HCT116 (cell line): ENCODE measurements at regions not wholly inside any gene's neighbourhood (a gene's known extent, or its start where the extent isn't known, plus 50 kb on each side); places are given as distances from the start of the nearest gene placed in this dataset.

Experiments used
- ATAC-seq: fragments of 200-7000 bp; cut with Tn5 transposase; 2 replicates; pipeline ENCODE4 v1.9.1; 2020; ENCODE audit warnings: mild to moderate bottlenecking, moderate library complexity
- BruUV-seq: library from RNA; stranded (reverse); fragments of 400-500 nt; replicated peaks from 2 replicates; lab custom pipeline; 2021; lab: Mats Ljungman, UMichigan
- CTCF ChIA-PET: fragments of 300-600 bp; sonication (Branson Sonifier 250); formaldehyde crosslinking; loops from one replicate; lab custom pipeline; 2021; ENCODE audit warnings: antibody characterized with exemption; lab: Charles Lee
- POLR2A ChIA-PET: fragments of 300-600, 350-600 bp; sonication (Branson Sonifier 250); formaldehyde crosslinking; loops from one replicate; lab custom pipeline; 2021; ENCODE audit warnings: antibody characterized with exemption; lab: Charles Lee
- RAD21 ChIA-PET, 2 experiments: fragments of 300-600 bp; sonication (Branson Sonifier 250); formaldehyde crosslinking; loops; one replicate each; lab custom pipeline; 2023; ENCODE audit warnings: low total read pairs in 2 of 2; ENCODE audit not compliant: uncharacterized antibody in 2 of 2, unreplicated experiment in 2 of 2, low non-redundant PET in 1 of 2; lab: Charles Lee
- DNase-seq: peaks from one replicate; pipeline ENCODE4 v3.0.0-alpha.2; 2010; ENCODE audit warnings: low read depth, low spot score
- H2AFZ ChIP-seq: fragments of 200-600 bp; shearing (Covaris generic), sonication (generic); 2 replicates; pipeline ENCODE4 v1.6.1; 2017; ENCODE audit warnings: low read depth, mixed run types, mixed read lengths, antibody characterized with exemption, low read length; ENCODE audit not compliant: poor library complexity, severe bottlenecking
- H3K27ac ChIP-seq: 2 replicates; pipeline ENCODE4 v1.5.1; 2012; ENCODE audit warnings: low read depth, low read length
- H3K27me3 ChIP-seq: fragments of 200-600 bp; sonication (generic); 2 replicates; pipeline ENCODE4 v1.6.1; 2016; ENCODE audit warnings: mixed run types, low read length, mixed read lengths; ENCODE audit not compliant: insufficient read depth
- H3K36me3 ChIP-seq, 2 experiments: fragments of 200-500 bp in 1 of 2; fragments of 200-600 bp in 1 of 2; sonication (Bioruptor generic) in 1 of 2; sonication (generic) in 1 of 2; 2 replicates each; pipeline versions ENCODE4 v1.5.1 to v1.6.1; 2014 to 2016; ENCODE audit warnings: low read length in 2 of 2, inconsistent platforms in 1 of 2, mixed read lengths in 1 of 2, mixed run types in 1 of 2; ENCODE audit not compliant: insufficient read depth in 2 of 2, control insufficient read depth in 1 of 2
- H3K4me1 ChIP-seq, 2 experiments: fragments of 200-600 bp in 1 of 2; sonication (generic) in 1 of 2; 2 replicates each; pipeline versions ENCODE4 v1.5.1 to v1.6.1; 2012 to 2017; ENCODE audit warnings: low read length in 2 of 2, inconsistent platforms in 1 of 2, mild to moderate bottlenecking in 1 of 2, mixed read lengths in 1 of 2, mixed run types in 1 of 2, moderate library complexity in 1 of 2; ENCODE audit not compliant: insufficient read depth in 2 of 2, control insufficient read depth in 1 of 2
- H3K4me2 ChIP-seq: fragments of 200-600 bp; sonication (generic); 2 replicates; pipeline ENCODE4 v1.6.1; 2017; ENCODE audit warnings: mixed run types, low read length, mixed read lengths
- H3K4me3 ChIP-seq, 2 experiments: fragments of 200-600 bp in 1 of 2; sonication (generic) in 1 of 2; replicated peaks in 1 of 2; 2 replicates each; pipeline ENCODE4 v1.5.1; 2011 to 2016; ENCODE audit warnings: low read length in 2 of 2, control low read depth in 1 of 2, low read depth in 1 of 2, mild to moderate bottlenecking in 1 of 2, mixed read lengths in 1 of 2, mixed run types in 1 of 2
- H3K79me2 ChIP-seq: fragments of 200-600 bp; sonication (generic); 2 replicates; pipeline ENCODE4 v1.6.1; 2017; ENCODE audit warnings: mild to moderate bottlenecking, mixed run types, low read length, moderate library complexity, mixed read lengths; ENCODE audit not compliant: insufficient read depth
- H3K9ac ChIP-seq: fragments of 200-600 bp; sonication (generic); 2 replicates; pipeline ENCODE4 v1.6.1; 2016; ENCODE audit warnings: low read length, mixed read lengths
- H3K9me2 ChIP-seq: fragments of 200-600 bp; sonication (generic), shearing (Covaris generic); 2 replicates; pipeline ENCODE4 v1.6.1; 2017; ENCODE audit warnings: mixed run types, mild to moderate bottlenecking, moderate library complexity; ENCODE audit not compliant: insufficient read depth
- H3K9me3 ChIP-seq, 2 experiments: fragments of 200-500 bp in 1 of 2; fragments of 200-600 bp in 1 of 2; sonication (Bioruptor generic) in 1 of 2; sonication (generic) in 1 of 2; 2 replicates each; pipeline ENCODE4 v1.6.1; 2014 to 2017; ENCODE audit warnings: low read length in 2 of 2, mixed read lengths in 2 of 2, inconsistent platforms in 1 of 2, low read depth in 1 of 2, mild to moderate bottlenecking in 1 of 2, mixed run types in 1 of 2, moderate library complexity in 1 of 2; ENCODE audit not compliant: control insufficient read depth in 1 of 2, insufficient read depth in 1 of 2
- H4K20me1 ChIP-seq: fragments of 200-600 bp; sonication (generic), shearing (Covaris generic); 2 replicates; pipeline ENCODE4 v1.6.1; 2017; ENCODE audit warnings: mixed run types, mild to moderate bottlenecking, moderate library complexity; ENCODE audit not compliant: insufficient read depth
- CEBPB ChIP-seq: IDR thresholded peaks from 2 replicates; pipeline ENCODE4 v1.6.1; 2012; ENCODE audit warnings: low read depth
- ELF1 ChIP-seq: IDR thresholded peaks from 2 replicates; pipeline ENCODE4 v1.6.1; 2012; ENCODE audit warnings: low read depth, borderline replicate concordance
- EZH2 ChIP-seq: fragments of 200-600 bp; sonication (generic); IDR thresholded peaks from 2 replicates; pipeline ENCODE4 v1.6.1; 2017; ENCODE audit warnings: antibody characterized with exemption, mixed run types
- EZH2phosphoT487 ChIP-seq: fragments of 200-600 bp; IDR thresholded peaks from 2 replicates; pipeline ENCODE4 v1.6.1; 2018; ENCODE audit warnings: antibody characterized with exemption, borderline replicate concordance
- JUND ChIP-seq: IDR thresholded peaks from 2 replicates; pipeline ENCODE4 v1.6.1; 2012
- RAD21 ChIP-seq: IDR thresholded peaks from 2 replicates; pipeline ENCODE4 v1.6.1; 2012; ENCODE audit warnings: low read depth, mild to moderate bottlenecking
- SP1 ChIP-seq: IDR thresholded peaks from 2 replicates; pipeline ENCODE4 v1.6.1; 2012; ENCODE audit warnings: low read depth
- SRF ChIP-seq: IDR thresholded peaks from 2 replicates; pipeline ENCODE4 v1.6.1; 2012; ENCODE audit warnings: low read depth
- ZFX ChIP-seq: fragments of 450-650 bp; IDR thresholded peaks from 2 replicates; pipeline ENCODE4 v1.6.1; 2017
- intact Hi-C: fragments of 100-400 bp; cut with micrococcal nuclease; formaldehyde crosslinking; loops from 2 replicates; pipeline ENCODE4 v1.10.0; 2022
- TF ChIP-seq, protein P1 (sequence below): IDR thresholded peaks from 2 replicates; pipeline ENCODE4 v1.6.1; 2012
- TF ChIP-seq, protein P2 (sequence below): IDR thresholded peaks from 2 replicates; pipeline ENCODE4 v1.6.1; 2012
- TF ChIP-seq, protein P3 (sequence below): IDR thresholded peaks from 2 replicates; pipeline ENCODE4 v1.6.1; 2011; ENCODE audit warnings: mild to moderate bottlenecking, low read length, moderate library complexity; ENCODE audit not compliant: insufficient replicate concordance; ENCODE audit errors: extremely low read depth
- TF ChIP-seq, protein P4 (sequence below), 3 experiments: fragments of 200-600 bp in 1 of 3; sonication (generic) in 1 of 3; IDR thresholded peaks in 2 of 3; conservative IDR thresholded peaks in 1 of 3; 2 replicates each; pipeline ENCODE4 v1.5.1; 2012 to 2017; ENCODE audit warnings: low read depth in 2 of 3, low read length in 2 of 3, antibody characterized with exemption in 1 of 3, borderline replicate concordance in 1 of 3, control low read depth in 1 of 3, mild to moderate bottlenecking in 1 of 3, mixed read lengths in 1 of 3, mixed run types in 1 of 3, moderate library complexity in 1 of 3; ENCODE audit not compliant: insufficient read depth in 1 of 3
- TF ChIP-seq, protein P5 (sequence below): IDR thresholded peaks from 2 replicates; pipeline ENCODE4 v1.6.1; 2012; ENCODE audit warnings: low read depth

DNA sequence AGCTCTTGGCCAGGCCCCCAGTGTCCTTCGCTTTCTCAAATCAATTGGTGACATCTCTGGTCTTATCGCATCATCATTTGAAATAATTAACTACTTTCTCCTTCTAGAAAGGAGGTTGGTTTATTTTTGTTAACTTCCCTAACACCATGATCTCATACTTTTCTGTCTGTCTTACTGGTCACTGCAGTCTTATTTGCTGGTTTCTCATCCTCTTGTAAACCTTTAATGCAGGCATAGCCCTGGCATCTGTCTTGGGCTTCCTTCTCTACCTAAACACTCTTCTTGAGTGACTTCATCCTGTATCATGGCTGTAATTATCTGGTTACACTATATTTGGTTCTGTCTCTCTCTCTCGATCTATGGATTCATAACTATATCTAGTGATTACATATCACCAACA is 152.8 kb downstream of the CYSLTR2 start:
- H3K79me2 ChIP-seq = no peaks in the 10 kb centered on the region
- ATAC-seq = no peak
- H3K27me3 ChIP-seq = no peaks in the 10 kb centered on the region
- H3K9me2 ChIP-seq = no peaks in the 10 kb centered on the region
- no peak overlapping the region for H3K27ac ChIP-seq
- intact Hi-C loops = no loop called here
- no peak overlapping the region for H3K4me3 ChIP-seq
- H3K36me3 ChIP-seq = no peaks in the 10 kb centered on the region
- H3K4me1 ChIP-seq = no peaks in the 10 kb centered on the region
- H3K9ac ChIP-seq = no peak overlapping the region
- RAD21 ChIA-PET = no interaction called here
- no peak overlapping the region for H2AFZ ChIP-seq
- POLR2A ChIA-PET = no interaction called here
- no peak overlapping the region for H3K4me2 ChIP-seq
- TF ChIP-seq, protein P1, sequence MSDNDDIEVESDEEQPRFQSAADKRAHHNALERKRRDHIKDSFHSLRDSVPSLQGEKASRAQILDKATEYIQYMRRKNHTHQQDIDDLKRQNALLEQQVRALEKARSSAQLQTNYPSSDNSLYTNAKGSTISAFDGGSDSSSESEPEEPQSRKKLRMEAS = no peak
- no peak for TF ChIP-seq SRF
- no peak for TF ChIP-seq RAD21
- TF ChIP-seq, protein P2, sequence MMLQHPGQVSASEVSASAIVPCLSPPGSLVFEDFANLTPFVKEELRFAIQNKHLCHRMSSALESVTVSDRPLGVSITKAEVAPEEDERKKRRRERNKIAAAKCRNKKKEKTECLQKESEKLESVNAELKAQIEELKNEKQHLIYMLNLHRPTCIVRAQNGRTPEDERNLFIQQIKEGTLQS = no peak
- TF ChIP-seq EZH2 = no peak
- TF ChIP-seq JUND = no peak
- TF ChIP-seq SP1 = no peak
- TF ChIP-seq ZFX = no peak
- TF ChIP-seq ELF1 = no peak
- TF ChIP-seq, protein P3, sequence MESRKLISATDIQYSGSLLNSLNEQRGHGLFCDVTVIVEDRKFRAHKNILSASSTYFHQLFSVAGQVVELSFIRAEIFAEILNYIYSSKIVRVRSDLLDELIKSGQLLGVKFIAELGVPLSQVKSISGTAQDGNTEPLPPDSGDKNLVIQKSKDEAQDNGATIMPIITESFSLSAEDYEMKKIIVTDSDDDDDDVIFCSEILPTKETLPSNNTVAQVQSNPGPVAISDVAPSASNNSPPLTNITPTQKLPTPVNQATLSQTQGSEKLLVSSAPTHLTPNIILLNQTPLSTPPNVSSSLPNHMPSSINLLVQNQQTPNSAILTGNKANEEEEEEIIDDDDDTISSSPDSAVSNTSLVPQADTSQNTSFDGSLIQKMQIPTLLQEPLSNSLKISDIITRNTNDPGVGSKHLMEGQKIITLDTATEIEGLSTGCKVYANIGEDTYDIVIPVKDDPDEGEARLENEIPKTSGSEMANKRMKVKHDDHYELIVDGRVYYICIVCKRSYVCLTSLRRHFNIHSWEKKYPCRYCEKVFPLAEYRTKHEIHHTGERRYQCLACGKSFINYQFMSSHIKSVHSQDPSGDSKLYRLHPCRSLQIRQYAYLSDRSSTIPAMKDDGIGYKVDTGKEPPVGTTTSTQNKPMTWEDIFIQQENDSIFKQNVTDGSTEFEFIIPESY = no peak
- CTCF ChIA-PET = no interaction called here
- H4K20me1 ChIP-seq = no peaks in the 10 kb centered on the region
- no peaks in the 10 kb centered on the region for H3K9me3 ChIP-seq
- DNase-seq = no peak
- no TSS peak for BruUV-seq

DNA sequence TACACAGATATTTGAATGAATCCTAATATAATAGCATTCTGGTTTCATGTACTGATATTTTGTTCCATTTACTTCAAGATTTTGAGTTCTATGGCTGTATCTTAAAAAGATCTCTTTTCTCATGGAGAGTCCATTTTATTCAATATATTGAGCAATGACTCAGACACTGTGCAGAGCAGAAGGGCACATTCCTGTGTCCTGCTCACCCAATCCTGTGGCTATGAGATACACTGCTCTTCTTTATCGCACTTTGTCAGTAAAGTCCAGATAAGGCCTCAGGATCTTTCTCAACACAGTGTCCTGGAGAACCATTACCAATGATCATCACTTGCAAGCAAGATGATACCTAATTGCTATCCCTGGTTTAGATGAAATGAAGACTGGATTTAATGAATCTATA is 155.0 kb downstream of the CYSLTR2 start:
- Histone ChIP-seq H3K27me3 (no peaks in the 10 kb centered on the region), H3K27ac (no peak overlapping the region), H2AFZ (no peak overlapping the region), H3K9ac (no peak overlapping the region), H3K4me2 (no peak overlapping the region), H3K79me2 (no peaks in the 10 kb centered on the region), H3K9me3 (no peaks in the 10 kb centered on the region), H3K9me2 (no peaks in the 10 kb centered on the region), H3K4me1 (no peaks in the 10 kb centered on the region), H3K4me3 (no peak overlapping the region), H3K36me3 (no peaks in the 10 kb centered on the region), H4K20me1 (no peaks in the 10 kb centered on the region)
- ATAC-seq (no peak), DNase-seq (no peak)
- ChIA-PET RAD21 (no interaction called here), POLR2A (no interaction called here), CTCF (no interaction called here)
- intact Hi-C loops = no loop called here
- BruUV-seq = no TSS peak
- TF ChIP-seq, protein P4, sequence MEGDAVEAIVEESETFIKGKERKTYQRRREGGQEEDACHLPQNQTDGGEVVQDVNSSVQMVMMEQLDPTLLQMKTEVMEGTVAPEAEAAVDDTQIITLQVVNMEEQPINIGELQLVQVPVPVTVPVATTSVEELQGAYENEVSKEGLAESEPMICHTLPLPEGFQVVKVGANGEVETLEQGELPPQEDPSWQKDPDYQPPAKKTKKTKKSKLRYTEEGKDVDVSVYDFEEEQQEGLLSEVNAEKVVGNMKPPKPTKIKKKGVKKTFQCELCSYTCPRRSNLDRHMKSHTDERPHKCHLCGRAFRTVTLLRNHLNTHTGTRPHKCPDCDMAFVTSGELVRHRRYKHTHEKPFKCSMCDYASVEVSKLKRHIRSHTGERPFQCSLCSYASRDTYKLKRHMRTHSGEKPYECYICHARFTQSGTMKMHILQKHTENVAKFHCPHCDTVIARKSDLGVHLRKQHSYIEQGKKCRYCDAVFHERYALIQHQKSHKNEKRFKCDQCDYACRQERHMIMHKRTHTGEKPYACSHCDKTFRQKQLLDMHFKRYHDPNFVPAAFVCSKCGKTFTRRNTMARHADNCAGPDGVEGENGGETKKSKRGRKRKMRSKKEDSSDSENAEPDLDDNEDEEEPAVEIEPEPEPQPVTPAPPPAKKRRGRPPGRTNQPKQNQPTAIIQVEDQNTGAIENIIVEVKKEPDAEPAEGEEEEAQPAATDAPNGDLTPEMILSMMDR (IDR thresholded peaks at IDR 0.05 in 2 of 3, conservative IDR thresholded peaks at IDR 0.05 in 1 of 3; ENCODE audit: borderline replicate concordance in 1 of 3, insufficient read depth in 1 of 3, low read depth in 2 of 3, low read length in 2 of 3) = no peak
- TF ChIP-seq RAD21 = no peak
- no peak for TF ChIP-seq SRF
- TF ChIP-seq EZH2 = no peak
- TF ChIP-seq EZH2phosphoT487 = no peak
- TF ChIP-seq CEBPB = no peak
- TF ChIP-seq SP1 = no peak
- TF ChIP-seq, protein P5, sequence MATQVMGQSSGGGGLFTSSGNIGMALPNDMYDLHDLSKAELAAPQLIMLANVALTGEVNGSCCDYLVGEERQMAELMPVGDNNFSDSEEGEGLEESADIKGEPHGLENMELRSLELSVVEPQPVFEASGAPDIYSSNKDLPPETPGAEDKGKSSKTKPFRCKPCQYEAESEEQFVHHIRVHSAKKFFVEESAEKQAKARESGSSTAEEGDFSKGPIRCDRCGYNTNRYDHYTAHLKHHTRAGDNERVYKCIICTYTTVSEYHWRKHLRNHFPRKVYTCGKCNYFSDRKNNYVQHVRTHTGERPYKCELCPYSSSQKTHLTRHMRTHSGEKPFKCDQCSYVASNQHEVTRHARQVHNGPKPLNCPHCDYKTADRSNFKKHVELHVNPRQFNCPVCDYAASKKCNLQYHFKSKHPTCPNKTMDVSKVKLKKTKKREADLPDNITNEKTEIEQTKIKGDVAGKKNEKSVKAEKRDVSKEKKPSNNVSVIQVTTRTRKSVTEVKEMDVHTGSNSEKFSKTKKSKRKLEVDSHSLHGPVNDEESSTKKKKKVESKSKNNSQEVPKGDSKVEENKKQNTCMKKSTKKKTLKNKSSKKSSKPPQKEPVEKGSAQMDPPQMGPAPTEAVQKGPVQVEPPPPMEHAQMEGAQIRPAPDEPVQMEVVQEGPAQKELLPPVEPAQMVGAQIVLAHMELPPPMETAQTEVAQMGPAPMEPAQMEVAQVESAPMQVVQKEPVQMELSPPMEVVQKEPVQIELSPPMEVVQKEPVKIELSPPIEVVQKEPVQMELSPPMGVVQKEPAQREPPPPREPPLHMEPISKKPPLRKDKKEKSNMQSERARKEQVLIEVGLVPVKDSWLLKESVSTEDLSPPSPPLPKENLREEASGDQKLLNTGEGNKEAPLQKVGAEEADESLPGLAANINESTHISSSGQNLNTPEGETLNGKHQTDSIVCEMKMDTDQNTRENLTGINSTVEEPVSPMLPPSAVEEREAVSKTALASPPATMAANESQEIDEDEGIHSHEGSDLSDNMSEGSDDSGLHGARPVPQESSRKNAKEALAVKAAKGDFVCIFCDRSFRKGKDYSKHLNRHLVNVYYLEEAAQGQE = no peak
